ENCODE measurements at regions not wholly inside any gene's neighbourhood (a gene's known extent, or its start where the extent isn't known, plus 50 kb on each side); places are given as distances from the start of the nearest gene placed in this dataset.

GRCh38 chr9:118459913-118460312 is 755.7 kb downstream of the TLR4 start:
- ATAC-seq (ENCODE audit: low FRiP score) (no peak), DNase-seq (ENCODE audit: low spot score) (no peak)
- no peak for TF ChIP-seq CTCF (IDR thresholded peaks at IDR 0.05)

GRCh38 chr9:118463419-118463818 is 759.2 kb downstream of the TLR4 start:
- no peak for ATAC-seq (ENCODE audit: low FRiP score)
- no peak for DNase-seq (ENCODE audit: low spot score)
- TF ChIP-seq CTCF (IDR thresholded peaks at IDR 0.05) = no peak

- DNase-seq (ENCODE audit: low spot score) (no peak), ATAC-seq (ENCODE audit: low FRiP score) (no peak)
These were observed 769.3 kb downstream of the TLR4 start for GRCh38 chr9:118473521-118473920.

GRCh38 chr9:118478752-118479151 is 774.5 kb downstream of the TLR4 start:
- DNase-seq (ENCODE audit: low spot score) (no peak), ATAC-seq (ENCODE audit: low FRiP score) (no peak)
- no peak for TF ChIP-seq CTCF (IDR thresholded peaks at IDR 0.05)

More at GRCh38 chr9:118473521-118473920, 769.3 kb downstream of the TLR4 start:
- TF ChIP-seq CTCF (IDR thresholded peaks at IDR 0.05) = no peak

- DNase-seq (ENCODE audit: low spot score) (no peak), ATAC-seq (ENCODE audit: low FRiP score) (no peak)
- no peak for TF ChIP-seq CTCF (IDR thresholded peaks at IDR 0.05)
These were observed 778.1 kb downstream of the TLR4 start for GRCh38 chr9:118482306-118482705.

- TF ChIP-seq CTCF (IDR thresholded peaks at IDR 0.05) = no peak
- no peak for ATAC-seq (ENCODE audit: low FRiP score)
- DNase-seq (ENCODE audit: low spot score) = no peak
These were observed 779.5 kb downstream of the TLR4 start for GRCh38 chr9:118483677-118484076.

- TF ChIP-seq CTCF (IDR thresholded peaks at IDR 0.05) = no peak
- no peak for DNase-seq (ENCODE audit: low spot score)
- ATAC-seq (ENCODE audit: low FRiP score) = no peak
These were observed 799.0 kb downstream of the TLR4 start for GRCh38 chr9:118503236-118503635.

Data from omental fat pad (tissue), 3 donors.